Lower lobe of right lung (tissue), 2 donors: ENCODE measurements at regions not wholly inside any gene's neighbourhood (a gene's known extent, or its start where the extent isn't known, plus 50 kb on each side); places are given as distances from the start of the nearest gene placed in this dataset.

Experiments used
- ATAC-seq, 2 donors: fragments of 200-7000 bp; cut with Tn5 transposase; one replicate each; pipeline ENCODE4 v1.9.1; 2020 to 2022; ENCODE audit warnings: mild to moderate bottlenecking in 2 of 2, moderate library complexity in 2 of 2
- DNase-seq: peaks from one replicate; pipeline ENCODE4 v3.0.0-alpha.2; 2020
- H3K27ac ChIP-seq: fragments of 200-600 bp; one replicate; pipeline ENCODE4 v1.8.0; 2022
- H3K27me3 ChIP-seq: fragments of 200-600 bp; one replicate; pipeline ENCODE4 v1.8.0; 2022; ENCODE audit warnings: low read depth
- H3K36me3 ChIP-seq: fragments of 200-600 bp; one replicate; pipeline ENCODE4 v1.8.0; 2022; ENCODE audit warnings: mild to moderate bottlenecking
- H3K4me1 ChIP-seq: fragments of 200-600 bp; one replicate; pipeline ENCODE4 v1.8.0; 2022
- H3K4me3 ChIP-seq: fragments of 200-600 bp; one replicate; pipeline ENCODE4 v1.8.0; 2022; ENCODE audit warnings: mild to moderate bottlenecking
- H3K9me3 ChIP-seq: fragments of 200-600 bp; one replicate; pipeline ENCODE4 v1.8.0; 2022
- CTCF ChIP-seq: fragments of 200-600 bp; IDR thresholded peaks from one replicate; pipeline ENCODE4 v1.8.0; 2022; ENCODE audit warnings: antibody characterized with exemption, mild to moderate bottlenecking
- intact Hi-C: fragments of 100-400 bp; cut with DNase I; formaldehyde crosslinking; loops from one replicate; pipeline ENCODE4 v1.11.0; 2022
- donor health status: DM: no; HTN: yes; CAD: no; lungs with severe emphysema.

- ATAC-seq: no peak
- DNase-seq: no peak
- no peak overlapping the region for H3K27ac ChIP-seq
- H3K4me3 ChIP-seq: no peak overlapping the region
- peaks cover 4% of the 10 kb centered on the region for H3K9me3 ChIP-seq
- H3K27me3 ChIP-seq: no peaks in the 10 kb centered on the region
- no peaks in the 10 kb centered on the region for H3K36me3 ChIP-seq
- H3K4me1 ChIP-seq: no peaks in the 10 kb centered on the region
- no peak for TF ChIP-seq CTCF
- intact Hi-C loops: no loop called here
Observed at GRCh38 chr22:47444746-47445065, 682.3 kb downstream of the TBC1D22A start.

GRCh38 chr22:47443836-47444745 is 681.6 kb downstream of the TBC1D22A start:
- DNase-seq (no peak), ATAC-seq (no peak)
- intact Hi-C loops: no loop called here
- no peaks in the 10 kb centered on the region for H3K27me3 ChIP-seq
- TF ChIP-seq CTCF: no peak
- H3K36me3 ChIP-seq: no peaks in the 10 kb centered on the region
- no peak overlapping the region for H3K27ac ChIP-seq
- H3K9me3 ChIP-seq: peaks cover 4% of the 10 kb centered on the region
- no peak overlapping the region for H3K4me3 ChIP-seq
- no peaks in the 10 kb centered on the region for H3K4me1 ChIP-seq

- Histone ChIP-seq H3K36me3 (no peaks in the 10 kb centered on the region), H3K4me1 (no peaks in the 10 kb centered on the region), H3K9me3 (peaks cover 4% of the 10 kb centered on the region), H3K27me3 (no peaks in the 10 kb centered on the region), H3K4me3 (no peak overlapping the region), H3K27ac (no peak overlapping the region)
- intact Hi-C loops: no loop called here
- TF ChIP-seq CTCF: no peak
- ATAC-seq: no peak
- DNase-seq: no peak
Observed at GRCh38 chr22:47442821-47443220, 680.4 kb downstream of the TBC1D22A start.

GRCh38 chr22:47439643-47440265 is 677.3 kb downstream of the TBC1D22A start:
- no peaks in the 10 kb centered on the region for H3K36me3 ChIP-seq
- H3K4me1 ChIP-seq: no peaks in the 10 kb centered on the region
- DNase-seq: no peak
- no peak overlapping the region for H3K27ac ChIP-seq
- peaks cover 7% of the 10 kb centered on the region for H3K9me3 ChIP-seq
- no peak for ATAC-seq
- no peaks in the 10 kb centered on the region for H3K27me3 ChIP-seq
- no peak for TF ChIP-seq CTCF
- H3K4me3 ChIP-seq: no peak overlapping the region
- intact Hi-C loops: no loop called here

- Histone ChIP-seq H3K36me3 (no peaks in the 10 kb centered on the region), H3K4me3 (no peak overlapping the region), H3K9me3 (peaks cover 7% of the 10 kb centered on the region), H3K4me1 (no peaks in the 10 kb centered on the region), H3K27ac (no peak overlapping the region), H3K27me3 (no peaks in the 10 kb centered on the region)
- no peak for DNase-seq
- no peak for TF ChIP-seq CTCF
- intact Hi-C loops: no loop called here
- ATAC-seq: no peak
Observed at GRCh38 chr22:47437636-47438035, 675.2 kb downstream of the TBC1D22A start.
